Naive B cell (primary cell): ENCODE measurements at regions not wholly inside any gene's neighbourhood (a gene's known extent, or its start where the extent isn't known, plus 50 kb on each side); places are given as distances from the start of the nearest gene placed in this dataset.
A peak's percentile ranks its signal among the peaks of the same experiment; 100 is the strongest.

Experiments used
- ATAC-seq, 2 donors: fragments of 150-1000 bp; cut with Tn5 transposase; 2 replicates each; pipeline ENCODE4 v1.10.0; 2021; ENCODE audit warnings: low read depth in 2 of 2, mild to moderate bottlenecking in 2 of 2, moderate library complexity in 2 of 2
- DNase-seq: peaks from one replicate; pipeline ENCODE4 v3.0.0; 2022
- H3K27ac Mint-ChIP-seq, 6 donors: one replicate each; pipeline ENCODE4 v1.8.0; 2020 to 2022; ENCODE audit warnings: mild to moderate bottlenecking in 6 of 6, mixed read lengths in 6 of 6, moderate library complexity in 5 of 6, inconsistent platforms in 2 of 6
- H3K27me3 Mint-ChIP-seq, 3 donors: one replicate each; pipeline ENCODE4 v1.8.0; 2021 to 2022; ENCODE audit warnings: mixed read lengths in 3 of 3, mild to moderate bottlenecking in 1 of 3
- H3K36me3 Mint-ChIP-seq, 2 donors: one replicate each; pipeline ENCODE4 v1.8.0; 2020 to 2022; ENCODE audit warnings: mixed read lengths in 2 of 2, inconsistent platforms in 1 of 2, mild to moderate bottlenecking in 1 of 2
- H3K4me1 Mint-ChIP-seq, 3 donors: one replicate each; pipeline ENCODE4 v1.8.0; 2020 to 2022; ENCODE audit warnings: mixed read lengths in 3 of 3, inconsistent platforms in 1 of 3, mild to moderate bottlenecking in 1 of 3, moderate library complexity in 1 of 3
- H3K4me3 Mint-ChIP-seq, 8 donors: one replicate each; pipeline ENCODE4 v1.8.0; 2020 to 2022; ENCODE audit warnings: mild to moderate bottlenecking in 8 of 8, mixed read lengths in 8 of 8, moderate library complexity in 8 of 8, inconsistent platforms in 2 of 8
- H3K9me3 Mint-ChIP-seq, 7 donors: one replicate each; pipeline ENCODE4 v1.8.0; 2020 to 2022; ENCODE audit warnings: mixed read lengths in 7 of 7, mild to moderate bottlenecking in 5 of 7, inconsistent platforms in 2 of 7, moderate library complexity in 1 of 7

GRCh38 chr14:34241185-34241711 lies 220.8 kb downstream of the SPTSSA start:
- no peak for ATAC-seq
- no peak for DNase-seq
- Mint-ChIP-seq H3K27me3 (peaks cover 16 to 20% (median 17%) of the 10 kb centered on the region in 3 donors), H3K36me3 (no peaks in the 10 kb centered on the region), H3K9me3 (peaks cover 0 to 8% (median 0%) of the 10 kb centered on the region in 7 donors), H3K4me1 (no peaks in the 10 kb centered on the region), H3K27ac (no peak overlapping the region), H3K4me3 (no peak overlapping the region)

GRCh38 chr14:34238610-34239009 lies 223.4 kb downstream of the SPTSSA start:
- H3K36me3 Mint-ChIP-seq = no peaks in the 10 kb centered on the region
- peaks cover 0 to 8% (median 0%) of the 10 kb centered on the region in 7 donors for H3K9me3 Mint-ChIP-seq
- no peaks in the 10 kb centered on the region for H3K4me1 Mint-ChIP-seq
- no peak for DNase-seq
- H3K4me3 Mint-ChIP-seq = no peak overlapping the region
- no peak overlapping the region for H3K27ac Mint-ChIP-seq
- ATAC-seq = no peak
- H3K27me3 Mint-ChIP-seq = peaks cover 12 to 20% (median 15%) of the 10 kb centered on the region in 3 donors

GRCh38 chr14:34237677-34238076 lies 224.4 kb downstream of the SPTSSA start:
- H3K4me3 Mint-ChIP-seq = peak overlapping the region in 1 of 8 donors; percentile 6

GRCh38 chr14:34237081-34237480 lies 225.0 kb downstream of the SPTSSA start:
- peaks cover 0 to 8% (median 0%) of the 10 kb centered on the region in 7 donors for H3K9me3 Mint-ChIP-seq
- DNase-seq (no peak), ATAC-seq (no peak)
- H3K27me3 Mint-ChIP-seq = peaks cover 11 to 15% (median 12%) of the 10 kb centered on the region in 3 donors
- H3K4me1 Mint-ChIP-seq = no peaks in the 10 kb centered on the region
- H3K36me3 Mint-ChIP-seq = no peaks in the 10 kb centered on the region
- H3K27ac Mint-ChIP-seq = no peak overlapping the region
- no peak overlapping the region for H3K4me3 Mint-ChIP-seq

More at GRCh38 chr14:34237677-34238076, 224.4 kb downstream of the SPTSSA start:
- H3K27ac Mint-ChIP-seq = no peak overlapping the region
- no peak for ATAC-seq
- H3K27me3 Mint-ChIP-seq = peaks cover 12 to 16% (median 15%) of the 10 kb centered on the region in 3 donors
- DNase-seq = no peak
- H3K4me1 Mint-ChIP-seq = no peaks in the 10 kb centered on the region
- H3K36me3 Mint-ChIP-seq = no peaks in the 10 kb centered on the region
- peaks cover 0 to 8% (median 0%) of the 10 kb centered on the region in 7 donors for H3K9me3 Mint-ChIP-seq

GRCh38 chr14:34235643-34236300 lies 226.3 kb downstream of the SPTSSA start:
- H3K4me1 Mint-ChIP-seq = no peaks in the 10 kb centered on the region
- peaks cover 0 to 9% (median 5%) of the 10 kb centered on the region in 3 donors for H3K27me3 Mint-ChIP-seq
- peaks cover 0 to 2% (median 0%) of the 10 kb centered on the region in 7 donors for H3K9me3 Mint-ChIP-seq
- H3K27ac Mint-ChIP-seq = no peak overlapping the region
- H3K4me3 Mint-ChIP-seq = no peak overlapping the region
- ATAC-seq (no peak), DNase-seq (no peak)
- no peaks in the 10 kb centered on the region for H3K36me3 Mint-ChIP-seq

GRCh38 chr14:34234258-34234657 lies 227.8 kb downstream of the SPTSSA start:
- H3K9me3 Mint-ChIP-seq = peaks cover 0 to 2% (median 0%) of the 10 kb centered on the region in 7 donors
- no peak for DNase-seq
- no peak for ATAC-seq

GRCh38 chr14:34233619-34234018 lies 228.4 kb downstream of the SPTSSA start:
- Mint-ChIP-seq H3K4me3 (no peak overlapping the region), H3K4me1 (no peaks in the 10 kb centered on the region), H3K27ac (no peak overlapping the region), H3K36me3 (no peaks in the 10 kb centered on the region), H3K9me3 (peaks cover 0 to 3% (median 0%) of the 10 kb centered on the region in 7 donors), H3K27me3 (peaks cover 0 to 10% (median 5%) of the 10 kb centered on the region in 3 donors)
- DNase-seq = no peak
- no peak for ATAC-seq

More at GRCh38 chr14:34234258-34234657, 227.8 kb downstream of the SPTSSA start:
- H3K4me1 Mint-ChIP-seq = no peaks in the 10 kb centered on the region
- H3K4me3 Mint-ChIP-seq = no peak overlapping the region
- no peak overlapping the region for H3K27ac Mint-ChIP-seq
- H3K27me3 Mint-ChIP-seq = peaks cover 0 to 10% (median 5%) of the 10 kb centered on the region in 3 donors
- H3K36me3 Mint-ChIP-seq = no peaks in the 10 kb centered on the region

GRCh38 chr14:34232790-34233189 lies 229.2 kb downstream of the SPTSSA start:
- H3K36me3 Mint-ChIP-seq = no peaks in the 10 kb centered on the region
- H3K4me1 Mint-ChIP-seq = no peaks in the 10 kb centered on the region
- H3K27ac Mint-ChIP-seq = no peak overlapping the region
- H3K9me3 Mint-ChIP-seq = peaks cover 0 to 4% (median 0%) of the 10 kb centered on the region in 7 donors
- ATAC-seq = no peak
- H3K4me3 Mint-ChIP-seq = no peak overlapping the region
- no peak for DNase-seq
- peaks cover 0 to 6% (median 6%) of the 10 kb centered on the region in 3 donors for H3K27me3 Mint-ChIP-seq

- H3K27me3 Mint-ChIP-seq = peaks cover 6 to 9% (median 8%) of the 10 kb centered on the region in 3 donors
- H3K27ac Mint-ChIP-seq = peak overlapping the region in 1 of 6 donors; percentile 15
- no peak overlapping the region for H3K4me3 Mint-ChIP-seq
- no peak for DNase-seq
- H3K9me3 Mint-ChIP-seq = peaks cover 0 to 4% (median 0%) of the 10 kb centered on the region in 7 donors
- H3K36me3 Mint-ChIP-seq = no peaks in the 10 kb centered on the region
- H3K4me1 Mint-ChIP-seq = no peaks in the 10 kb centered on the region
- ATAC-seq = no peak
Measured at GRCh38 chr14:34231626-34232025, 230.4 kb downstream of the SPTSSA start.

- no peak overlapping the region for H3K27ac Mint-ChIP-seq
- peaks cover 0 to 1% (median 0%) of the 10 kb centered on the region in 7 donors for H3K9me3 Mint-ChIP-seq
- ATAC-seq = no peak
- H3K27me3 Mint-ChIP-seq = peaks cover 6 to 15% (median 9%) of the 10 kb centered on the region in 3 donors
- DNase-seq = no peak
- H3K4me3 Mint-ChIP-seq = no peak overlapping the region
- no peaks in the 10 kb centered on the region for H3K36me3 Mint-ChIP-seq
- H3K4me1 Mint-ChIP-seq = no peaks in the 10 kb centered on the region
Measured at GRCh38 chr14:34229140-34229539, 232.9 kb downstream of the SPTSSA start.

- DNase-seq (no peak), ATAC-seq (no peak)
- Mint-ChIP-seq H3K4me1 (no peaks in the 10 kb centered on the region), H3K27ac (no peak overlapping the region), H3K36me3 (no peaks in the 10 kb centered on the region), H3K27me3 (peaks cover 10 to 17% (median 13%) of the 10 kb centered on the region in 3 donors), H3K9me3 (peaks cover 0 to 1% (median 0%) of the 10 kb centered on the region in 7 donors), H3K4me3 (no peak overlapping the region)
Measured at GRCh38 chr14:34228650-34228976, 233.4 kb downstream of the SPTSSA start.

GRCh38 chr14:34227834-34228649 lies 234.0 kb downstream of the SPTSSA start:
- Mint-ChIP-seq H3K36me3 (no peaks in the 10 kb centered on the region), H3K4me3 (no peak overlapping the region), H3K27me3 (peaks cover 13 to 22% (median 17%) of the 10 kb centered on the region in 3 donors), H3K4me1 (no peaks in the 10 kb centered on the region), H3K9me3 (peaks cover 0 to 1% (median 0%) of the 10 kb centered on the region in 7 donors), H3K27ac (peak overlapping the region in 1 of 6 donors; percentile 42)
- ATAC-seq (no peak), DNase-seq (no peak)

- Mint-ChIP-seq H3K36me3 (no peaks in the 10 kb centered on the region), H3K4me1 (no peaks in the 10 kb centered on the region), H3K9me3 (peaks cover 0 to 4% (median 0%) of the 10 kb centered on the region in 7 donors), H3K27me3 (peaks cover 13 to 37% (median 24%) of the 10 kb centered on the region in 3 donors), H3K27ac (no peak overlapping the region), H3K4me3 (no peak overlapping the region)
- no peak for ATAC-seq
- DNase-seq = no peak
Measured at GRCh38 chr14:34224221-34224620, 237.8 kb downstream of the SPTSSA start.
